ENCODE measurements at regions not wholly inside any gene's neighbourhood (a gene's known extent, or its start where the extent isn't known, plus 50 kb on each side); places are given as distances from the start of the nearest gene placed in this dataset.

GRCh38 chr2:20507711-20508110, 60.8 kb downstream of the RHOB start:
- Histone ChIP-seq H4K20me1 (replicated peaks; ENCODE audit: control insufficient read depth, insufficient read depth, low read length) (no peaks in the 10 kb centered on the region), H3K4me1 (replicated peaks in 1 of 2; ENCODE audit: control insufficient read depth in 2 of 2, insufficient read depth in 2 of 2, low read length in 2 of 2) (peaks cover 0 to 19% of the 10 kb centered on the region in 2 experiments; a peak in 3 of 5 replicates), H3K27me3 (ENCODE audit: control insufficient read depth in 2 of 2, insufficient read depth in 2 of 2, low read length in 2 of 2) (peaks cover 0 to 3% of the 10 kb centered on the region in 2 experiments; a peak in 2 of 5 replicates), H3K9ac (ENCODE audit: insufficient read depth in 1 of 2, low read depth in 2 of 2, low read length in 2 of 2) (no peak overlapping the region), H3K4me2 (ENCODE audit: insufficient read depth, low read length) (no peak overlapping the region), H3K79me2 (ENCODE audit: control insufficient read depth, insufficient read depth, low read length) (no peaks in the 10 kb centered on the region), H3K9me3 (replicated peaks; ENCODE audit: control insufficient read depth, insufficient read depth, low read depth, low read length) (no peaks in the 10 kb centered on the region), H3K27ac (ENCODE audit: extremely low read depth, low read depth, low read length) (no peak overlapping the region), H2AFZ (ENCODE audit: low read depth, low read length) (no peak overlapping the region), H3K4me3 (no peak overlapping the region), H3K9me1 (ENCODE audit: control insufficient read depth, insufficient read depth, low read length) (no peaks in the 10 kb centered on the region), H3K36me3 (ENCODE audit: control insufficient read depth, insufficient read depth, low read length) (no peaks in the 10 kb centered on the region)
- FAIRE-seq (no peak), ATAC-seq (no peak), DNase-seq (ENCODE audit: extremely low read depth in 1 of 4, low spot score in 3 of 4) (no peak)
- in situ Hi-C loops (cut with MboI): no loop called here
- no TSS peak for BruUV-seq (replicated peaks)
- CTCF ChIA-PET (ENCODE audit: low intra/inter-chr PET ratio): no interaction called here
- POLR2A ChIA-PET: interaction anchor here (0.7 kb wide), 1 partner anchor 75 kb away, joined by 3 read pairs; no protein-coding TSS in a partner anchor
- intact Hi-C loops (cut with micrococcal nuclease): no loop called here
- TF ChIP-seq RBFOX2 (IDR thresholded peaks at IDR 0.05; ENCODE audit: low read depth, low read length): no peak
- TF ChIP-seq KDM1A (IDR thresholded peaks at IDR 0.05): peak; percentile 64 to 86
- no peak for TF ChIP-seq ZNF766 (CRISPR knock-in tag; conservative IDR thresholded peaks at IDR 0.05)
- TF ChIP-seq POLR3A (IDR thresholded peaks at IDR 0.05; ENCODE audit: borderline replicate concordance, extremely low read depth, insufficient read depth, insufficient read length): no peak
- 0 out of 4 replicates have a peak, but pooled peaks of 1 of the 2 experiments have one; percentile 14 for TF ChIP-seq RCOR1 (IDR thresholded peaks at IDR 0.05; ENCODE audit: borderline replicate concordance in 1 of 2, low read depth in 2 of 2, low read length in 2 of 2)
- TF ChIP-seq NONO (IDR thresholded peaks at IDR 0.05; ENCODE audit: low read depth in 2 of 2, low read length in 1 of 2): no peak
- peak; percentile 88 for TF ChIP-seq ZFP36 (IDR thresholded peaks at IDR 0.05; ENCODE audit: low read depth, low read length, partially characterized antibody)
- no peak for TF ChIP-seq CTCFL (IDR thresholded peaks at IDR 0.05; ENCODE audit: borderline replicate concordance, insufficient read depth, low read depth, low read length, poor library complexity, severe bottlenecking)
- TF ChIP-seq CHD4 (IDR thresholded peaks at IDR 0.05; ENCODE audit: insufficient read depth, insufficient replicate concordance, low read depth, low read length, poor library complexity, severe bottlenecking): peak; percentile 55
- no peak for TF ChIP-seq KLF6 (CRISPR knock-in tag; IDR thresholded peaks at IDR 0.05; ENCODE audit: borderline replicate concordance)
- no peak for TF ChIP-seq PCBP2 (IDR thresholded peaks at IDR 0.05; ENCODE audit: low read depth, low read length, poor library complexity, severe bottlenecking)
- peak; percentile 85 for TF ChIP-seq ADNP (tag; IDR thresholded peaks at IDR 0.05)
- no peak for TF ChIP-seq ZNF699 (CRISPR knock-in tag; IDR thresholded peaks at IDR 0.05; ENCODE audit: insufficient replicate concordance)
- peak; percentile 59; the same call in 1 of the 2 replicates for TF ChIP-seq HDAC2 (IDR thresholded peaks at IDR 0.05)
- TF ChIP-seq PCBP1 (IDR thresholded peaks at IDR 0.05; ENCODE audit: low read depth, low read length, poor library complexity, severe bottlenecking): no peak
- no peak for TF ChIP-seq ZNF174 (CRISPR knock-in tag; IDR thresholded peaks at IDR 0.05)
- TF ChIP-seq RBM25 (IDR thresholded peaks at IDR 0.05; ENCODE audit: low read depth, low read length, severe bottlenecking): peak; percentile 99
- TF ChIP-seq TFAP4 (CRISPR knock-in tag; IDR thresholded peaks at IDR 0.05; ENCODE audit: borderline replicate concordance): no peak
- TF ChIP-seq SP2 (IDR thresholded peaks at IDR 0.05; ENCODE audit: extremely low read depth, low read depth, low read length, poor library complexity, severe bottlenecking): no peak
- peak; percentile 53; the same call in 1 of the 2 replicates for TF ChIP-seq SMARCA5 (IDR thresholded peaks at IDR 0.05)
